A673 (cell line): ENCODE measurements at regions not wholly inside any gene's neighbourhood (a gene's known extent, or its start where the extent isn't known, plus 50 kb on each side); places are given as distances from the start of the nearest gene placed in this dataset.

Experiments used
- BruUV-seq: library from RNA; stranded (reverse); fragments of 400-500 nt; replicated peaks from 2 replicates; lab custom pipeline; 2021; lab: Mats Ljungman, UMichigan
- CTCF ChIA-PET: fragments of 300-600 bp; sonication (Branson Sonifier 250); formaldehyde crosslinking; loops from one replicate; lab custom pipeline; 2022; ENCODE audit warnings: antibody characterized with exemption; lab: Charles Lee
- POLR2A ChIA-PET: fragments of 300-600 bp; sonication (Branson Sonifier 250); formaldehyde crosslinking; loops from one replicate; lab custom pipeline; 2022; ENCODE audit warnings: antibody characterized with exemption; ENCODE audit not compliant: low non-redundant PET; lab: Charles Lee
- DNase-seq: peaks from one replicate; pipeline ENCODE4 v3.0.0-alpha.2; 2015; ENCODE audit warnings: low spot score
- H3K27ac ChIP-seq: fragments of 200-600 bp; sonication (generic); 2 replicates; pipeline ENCODE4 v1.5.1; 2016; ENCODE audit warnings: mixed run types, low read depth, mild to moderate bottlenecking, mixed read lengths, antibody characterized with exemption, low read length; ENCODE audit not compliant: poor library complexity, severe bottlenecking
- H3K27me3 ChIP-seq: fragments of 200-600 bp; sonication (generic); replicated peaks from 2 replicates; pipeline ENCODE4 v1.6.1; 2017; ENCODE audit warnings: mixed run types, low read depth, mild to moderate bottlenecking, mixed read lengths, antibody characterized with exemption, low read length; ENCODE audit not compliant: insufficient read depth, poor library complexity
- H3K36me3 ChIP-seq: fragments of 200-600 bp; sonication (generic); 2 replicates; pipeline ENCODE4 v1.6.1; 2016; ENCODE audit warnings: mixed run types, mild to moderate bottlenecking, mixed read lengths, antibody characterized with exemption, low read length; ENCODE audit not compliant: insufficient read depth, poor library complexity, severe bottlenecking
- H3K4me1 ChIP-seq: fragments of 200-600 bp; sonication (generic); 2 replicates; pipeline ENCODE4 v1.6.1; 2017; ENCODE audit warnings: mixed run types, mild to moderate bottlenecking, mixed read lengths, antibody characterized with exemption, low read length; ENCODE audit not compliant: insufficient read depth, poor library complexity, severe bottlenecking
- H3K4me3 ChIP-seq: fragments of 200-600 bp; sonication (generic); 2 replicates; pipeline ENCODE4 v1.5.1; 2016; ENCODE audit warnings: low read depth, mixed run types, mild to moderate bottlenecking, mixed read lengths, low read length; ENCODE audit not compliant: poor library complexity, severe bottlenecking
- H3K9me3 ChIP-seq: fragments of 200-600 bp; sonication (generic); 2 replicates; pipeline ENCODE4 v1.6.1; 2016; ENCODE audit warnings: mixed run types, low read depth, mild to moderate bottlenecking, mixed read lengths, antibody characterized with exemption, low read length; ENCODE audit not compliant: poor library complexity, severe bottlenecking
- EZH2 ChIP-seq: fragments of 200-600 bp; sonication (generic); IDR thresholded peaks from 2 replicates; pipeline ENCODE4 v1.6.1; 2017; ENCODE audit warnings: borderline replicate concordance, low read depth, mild to moderate bottlenecking, mixed read lengths, antibody characterized with exemption, low read length; ENCODE audit not compliant: poor library complexity, severe bottlenecking
- intact Hi-C: fragments of 100-400 bp; cut with micrococcal nuclease; formaldehyde crosslinking; loops from one replicate; pipeline ENCODE4 v1.10.0; 2022; ENCODE audit not compliant: unreplicated experiment
- TF ChIP-seq, protein P1 (sequence below): fragments of 300-800, 200-600 bp; sonication (generic); conservative IDR thresholded peaks from 2 replicates; pipeline ENCODE4 v1.5.1; 2017; ENCODE audit warnings: low read depth, mild to moderate bottlenecking, antibody characterized with exemption, low read length, moderate library complexity, mixed read lengths

DNA sequence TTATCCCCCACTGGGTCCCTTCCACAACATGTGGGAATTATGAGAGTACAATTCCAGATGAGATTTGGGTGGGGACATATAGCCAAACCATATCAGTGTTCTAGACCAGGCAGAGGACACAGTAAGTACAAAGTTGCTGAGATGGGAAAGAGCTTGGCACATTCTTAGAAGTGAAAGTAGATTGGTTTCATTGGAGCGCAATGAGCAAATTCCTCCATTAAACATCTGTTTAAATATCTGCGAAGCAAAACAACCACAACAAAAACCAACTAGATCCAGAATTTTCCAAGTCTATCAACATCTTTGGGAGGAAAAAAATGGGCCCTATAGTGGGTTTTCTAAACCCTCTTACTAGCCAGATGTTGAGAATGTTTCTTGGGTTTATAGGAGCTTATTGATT, 80.0 kb upstream of the STEAP1B start:
- H3K27me3 ChIP-seq, result no peaks in the 10 kb centered on the region
- ChIA-PET CTCF (no interaction called here), POLR2A (no interaction called here)
- DNase-seq, result no peak
- BruUV-seq, result no TSS peak
- peaks cover 10% of the 10 kb centered on the region for H3K4me1 ChIP-seq
- no peaks in the 10 kb centered on the region for H3K36me3 ChIP-seq
- intact Hi-C loops, result no loop called here
- H3K4me3 ChIP-seq, result no peak overlapping the region
- no peaks in the 10 kb centered on the region for H3K9me3 ChIP-seq
- TF ChIP-seq, protein P1, sequence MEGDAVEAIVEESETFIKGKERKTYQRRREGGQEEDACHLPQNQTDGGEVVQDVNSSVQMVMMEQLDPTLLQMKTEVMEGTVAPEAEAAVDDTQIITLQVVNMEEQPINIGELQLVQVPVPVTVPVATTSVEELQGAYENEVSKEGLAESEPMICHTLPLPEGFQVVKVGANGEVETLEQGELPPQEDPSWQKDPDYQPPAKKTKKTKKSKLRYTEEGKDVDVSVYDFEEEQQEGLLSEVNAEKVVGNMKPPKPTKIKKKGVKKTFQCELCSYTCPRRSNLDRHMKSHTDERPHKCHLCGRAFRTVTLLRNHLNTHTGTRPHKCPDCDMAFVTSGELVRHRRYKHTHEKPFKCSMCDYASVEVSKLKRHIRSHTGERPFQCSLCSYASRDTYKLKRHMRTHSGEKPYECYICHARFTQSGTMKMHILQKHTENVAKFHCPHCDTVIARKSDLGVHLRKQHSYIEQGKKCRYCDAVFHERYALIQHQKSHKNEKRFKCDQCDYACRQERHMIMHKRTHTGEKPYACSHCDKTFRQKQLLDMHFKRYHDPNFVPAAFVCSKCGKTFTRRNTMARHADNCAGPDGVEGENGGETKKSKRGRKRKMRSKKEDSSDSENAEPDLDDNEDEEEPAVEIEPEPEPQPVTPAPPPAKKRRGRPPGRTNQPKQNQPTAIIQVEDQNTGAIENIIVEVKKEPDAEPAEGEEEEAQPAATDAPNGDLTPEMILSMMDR, result no peak
- TF ChIP-seq EZH2, result no peak
- no peak overlapping the region for H3K27ac ChIP-seq

DNA sequence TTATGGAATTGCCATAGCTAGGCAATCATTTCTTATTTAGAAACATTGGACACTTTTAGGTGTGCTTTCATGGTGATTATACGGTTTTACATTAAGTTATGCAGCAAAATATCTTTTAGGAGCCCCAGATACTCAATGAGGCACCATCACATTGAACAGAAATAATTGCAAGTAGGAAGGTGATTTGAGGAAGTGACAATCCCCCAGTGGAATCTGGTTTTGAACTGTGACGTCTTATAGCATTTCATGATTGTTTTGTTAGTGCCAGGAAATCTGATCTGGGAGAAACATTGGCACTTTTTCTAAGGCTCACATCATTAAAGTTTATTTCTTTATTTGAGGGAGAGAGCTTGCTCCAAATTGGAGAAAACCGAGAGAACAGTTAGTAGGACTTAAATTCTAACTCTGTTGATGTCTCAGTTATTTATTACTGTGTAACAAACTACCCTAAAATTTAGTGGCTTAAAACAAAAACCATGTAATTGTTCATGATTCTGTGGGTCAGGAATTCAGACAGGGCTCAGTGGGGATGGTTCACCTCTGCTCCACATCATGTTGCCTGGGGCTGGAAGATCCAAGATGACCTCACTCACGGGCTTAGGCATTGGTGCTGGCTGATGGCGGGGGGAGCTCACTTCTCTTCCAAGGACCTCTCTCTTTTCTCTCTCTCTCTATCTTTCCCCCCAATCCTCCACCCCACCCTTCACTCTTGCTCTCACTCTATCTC, 78.2 kb upstream of the STEAP1B start:
- POLR2A ChIA-PET, result interaction anchor here (0.6 kb wide), 1 partner anchor 136 kb away, joined by 11 read pairs; no protein-coding TSS in a partner anchor
- CTCF ChIA-PET, result interaction anchor here (0.7 to 0.8 kb wide), 2 partner anchors 15 to 495 kb away, joined by 3 to 4 read pairs; no protein-coding TSS in a partner anchor
- TF ChIP-seq, protein P1, result no peak
- Histone ChIP-seq H3K36me3 (no peaks in the 10 kb centered on the region), H3K4me1 (peaks cover 10% of the 10 kb centered on the region), H3K27ac (no peak overlapping the region), H3K9me3 (no peaks in the 10 kb centered on the region), H3K27me3 (no peaks in the 10 kb centered on the region), H3K4me3 (no peak overlapping the region)
- DNase-seq, result no peak
- intact Hi-C loops, result no loop called here
- BruUV-seq, result no TSS peak

DNA sequence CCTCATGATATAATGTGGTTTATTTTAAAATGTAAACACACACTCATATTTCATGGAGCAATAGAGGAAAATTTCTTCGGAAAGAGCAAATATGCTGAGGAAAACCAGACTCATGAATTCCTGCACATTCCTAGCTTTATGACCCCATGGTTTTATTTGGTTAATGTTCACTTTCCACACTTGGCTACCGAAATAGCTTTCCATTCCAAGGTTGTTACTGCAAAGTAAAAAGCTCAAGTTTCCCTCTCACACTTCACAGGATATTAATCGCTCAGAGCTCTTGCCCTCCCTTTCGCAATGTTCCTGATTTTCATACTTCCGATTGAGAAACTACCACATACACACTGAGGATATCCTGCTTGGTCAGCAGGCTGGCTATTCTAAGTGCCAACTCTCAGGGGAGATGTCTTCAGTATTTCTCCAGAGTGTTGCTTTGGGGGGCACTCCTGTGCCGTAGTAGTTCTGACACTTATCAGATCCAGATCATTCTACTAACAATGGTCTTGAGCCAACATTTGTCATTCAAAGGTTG, 77.5 kb upstream of the STEAP1B start:
- Histone ChIP-seq H3K4me3 (no peak overlapping the region), H3K4me1 (peaks cover 10% of the 10 kb centered on the region), H3K27me3 (no peaks in the 10 kb centered on the region), H3K36me3 (no peaks in the 10 kb centered on the region), H3K27ac (no peak overlapping the region), H3K9me3 (no peaks in the 10 kb centered on the region)
- no peak for TF ChIP-seq EZH2
- TF ChIP-seq, protein P1, result no peak
- BruUV-seq, result no TSS peak
- peak; percentile 66 for DNase-seq
- intact Hi-C loops, result no loop called here
- POLR2A ChIA-PET, result interaction anchor here (0.6 kb wide), 1 partner anchor 137 kb away, joined by 11 read pairs; no protein-coding TSS in a partner anchor
- CTCF ChIA-PET, result interaction anchor here (0.8 to 1.2 kb wide), 2 partner anchors 9 to 14 kb away, joined by 4 read pairs; no protein-coding TSS in a partner anchor
